PC-3 (cell line): ENCODE measurements at regions not wholly inside any gene's neighbourhood (a gene's known extent, or its start where the extent isn't known, plus 50 kb on each side); places are given as distances from the start of the nearest gene placed in this dataset.

Experiments used
- ATAC-seq: fragments of 200-7000 bp; cut with Tn5 transposase; 2 replicates; pipeline ENCODE4 v1.9.1; 2020; ENCODE audit warnings: mild to moderate bottlenecking, moderate library complexity
- BruUV-seq: library from RNA; stranded (reverse); fragments of 400-500 nt; replicated peaks from 2 replicates; lab custom pipeline; 2021; lab: Mats Ljungman, UMichigan
- CTCF ChIA-PET: fragments of 300-600 bp; sonication (Branson Sonifier 250); formaldehyde crosslinking; loops from one replicate; lab custom pipeline; 2022; ENCODE audit warnings: antibody characterized with exemption; lab: Charles Lee
- POLR2A ChIA-PET: fragments of 300-600 bp; sonication (Branson Sonifier 250); formaldehyde crosslinking; loops from one replicate; lab custom pipeline; 2022; ENCODE audit warnings: antibody characterized with exemption; ENCODE audit not compliant: unreplicated experiment; lab: Charles Lee
- DNase-seq: peaks from one replicate; pipeline ENCODE4 v3.0.0-alpha.2; 2015
- H2AFZ ChIP-seq: fragments of 300-600 bp; sonication (generic); 2 replicates; pipeline ENCODE4 v1.6.0; 2016; ENCODE audit warnings: antibody characterized with exemption, low read length
- H3F3A ChIP-seq: fragments of 300-600 bp; sonication (generic); one replicate; pipeline ENCODE4 v1.6.0; 2017; ENCODE audit warnings: antibody characterized with exemption, low read length, control low read depth, mild to moderate bottlenecking; ENCODE audit not compliant: unreplicated experiment
- H3K27ac ChIP-seq: fragments of 300-600 bp; sonication (generic); 2 replicates; pipeline ENCODE4 v1.5.1; 2016; ENCODE audit warnings: mild to moderate bottlenecking, low read length
- H3K27me3 ChIP-seq: fragments of 300-600 bp; sonication (generic); 2 replicates; pipeline ENCODE4 v1.6.1; 2016; ENCODE audit warnings: low read length, mixed read lengths
- H3K36me3 ChIP-seq: fragments of 300-600 bp; sonication (generic); 2 replicates; pipeline ENCODE4 v1.6.1; 2016; ENCODE audit warnings: low read depth, mixed run types, low read length, mixed read lengths
- H3K4me1 ChIP-seq: fragments of 300-600 bp; sonication (generic); 2 replicates; pipeline ENCODE4 v1.5.1; 2016; ENCODE audit warnings: low read length; ENCODE audit not compliant: insufficient read depth
- H3K4me2 ChIP-seq: fragments of 300-600 bp; sonication (generic); 2 replicates; pipeline ENCODE4 v1.6.0; 2016; ENCODE audit warnings: low read length
- H3K4me3 ChIP-seq: fragments of 300-600 bp; sonication (generic); 2 replicates; pipeline ENCODE4 v1.5.1; 2016; ENCODE audit warnings: mild to moderate bottlenecking, low read length, mixed read lengths
- H3K79me2 ChIP-seq: fragments of 300-600 bp; sonication (generic); 2 replicates; pipeline ENCODE4 v1.6.1; 2017; ENCODE audit warnings: low read length, mixed read lengths
- H3K9ac ChIP-seq: fragments of 300-600 bp; sonication (generic); 2 replicates; pipeline ENCODE4 v1.6.0; 2016; ENCODE audit warnings: mild to moderate bottlenecking, low read length
- H3K9me2 ChIP-seq: fragments of 300-600 bp; sonication (generic); replicated peaks from 2 replicates; pipeline ENCODE4 v1.6.1; 2016; ENCODE audit warnings: mixed run types, low read length, mixed read lengths
- H3K9me3 ChIP-seq: fragments of 300-600 bp; sonication (generic); 2 replicates; pipeline ENCODE4 v1.6.1; 2016; ENCODE audit warnings: low read length, mixed read lengths
- H4K20me1 ChIP-seq: fragments of 300-600 bp; sonication (generic); 2 replicates; pipeline ENCODE4 v1.6.1; 2016; ENCODE audit warnings: low read length, mixed read lengths
- CTCF ChIP-seq: fragments of 300-600 bp; sonication (generic); conservative IDR thresholded peaks from 2 replicates; pipeline ENCODE4 v1.5.1; 2017; ENCODE audit warnings: antibody characterized with exemption, low read depth, mild to moderate bottlenecking, low read length
- EZH2 ChIP-seq: fragments of 300-600 bp; sonication (generic); IDR thresholded peaks from one replicate; pipeline ENCODE4 v1.6.1; 2017; ENCODE audit warnings: antibody characterized with exemption, mild to moderate bottlenecking, low read length; ENCODE audit not compliant: unreplicated experiment
- EZH2phosphoT487 ChIP-seq: fragments of 300-600 bp; sonication (generic); IDR thresholded peaks from 2 replicates; pipeline ENCODE4 v1.6.1; 2018; ENCODE audit warnings: mild to moderate bottlenecking, antibody characterized with exemption, low read length, borderline replicate concordance
- intact Hi-C: fragments of 100-400 bp; cut with micrococcal nuclease; formaldehyde crosslinking; loops from 2 replicates; pipeline ENCODE4 v1.9.0; 2023

- Histone ChIP-seq H3K9me2 (no peaks in the 10 kb centered on the region), H3K9me3 (no peaks in the 10 kb centered on the region), H3F3A (no peaks in the 10 kb centered on the region), H3K79me2 (no peaks in the 10 kb centered on the region), H4K20me1 (no peaks in the 10 kb centered on the region), H3K9ac (no peak overlapping the region), H3K27me3 (peaks cover 17% of the 10 kb centered on the region; the same call in 1 of the 2 replicates), H3K4me2 (no peak overlapping the region), H3K4me1 (peaks cover 8% of the 10 kb centered on the region; the same call in 1 of the 2 replicates), H3K36me3 (no peaks in the 10 kb centered on the region), H3K4me3 (no peak overlapping the region), H3K27ac (no peak overlapping the region), H2AFZ (no peak overlapping the region)
- ChIA-PET POLR2A (no interaction called here), CTCF (no interaction called here)
- ATAC-seq (no peak), DNase-seq (no peak)
- intact Hi-C loops: loop anchor here (10.0 kb wide), 1 partner anchor 330 kb away; no protein-coding TSS in a partner anchor
- BruUV-seq: no TSS peak
- TF ChIP-seq CTCF (no peak), EZH2phosphoT487 (no peak), EZH2 (no peak)
Observed at GRCh38 chr11:109734566-109734965, 312.6 kb downstream of the C11orf87 start.

DNA sequence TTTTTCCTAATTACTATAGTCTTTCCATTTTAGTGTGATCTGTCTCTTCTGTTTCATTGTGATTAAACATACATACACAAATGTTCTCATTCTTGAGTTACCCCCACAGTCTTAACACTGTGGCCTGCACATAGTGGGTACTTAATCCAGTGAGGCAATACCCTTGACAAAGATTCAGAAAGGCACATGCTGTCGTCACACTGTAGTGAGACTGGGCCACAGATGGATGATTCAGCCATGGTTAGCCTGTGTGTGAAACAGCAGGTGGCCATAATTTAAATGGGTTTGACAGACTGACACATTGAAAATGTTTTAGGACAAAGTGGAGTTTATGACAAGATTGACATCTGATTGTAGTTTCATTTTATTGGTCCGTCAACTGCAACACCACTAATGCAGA lies 313.1 kb downstream of the C11orf87 start:
- Histone ChIP-seq H3K27me3 (peaks cover 22% of the 10 kb centered on the region; the same call in 1 of the 2 replicates), H2AFZ (no peak overlapping the region), H3K4me1 (peaks cover 8% of the 10 kb centered on the region; the same call in 1 of the 2 replicates), H3K9me3 (no peaks in the 10 kb centered on the region), H3K4me3 (no peak overlapping the region), H3K27ac (no peak overlapping the region), H3K4me2 (no peak overlapping the region), H3K9me2 (no peaks in the 10 kb centered on the region), H3K9ac (no peak overlapping the region), H3F3A (no peaks in the 10 kb centered on the region), H4K20me1 (no peaks in the 10 kb centered on the region), H3K36me3 (no peaks in the 10 kb centered on the region), H3K79me2 (no peaks in the 10 kb centered on the region)
- ChIA-PET CTCF (no interaction called here), POLR2A (no interaction called here)
- ATAC-seq (no peak), DNase-seq (no peak)
- intact Hi-C loops: loop anchor here (10.0 kb wide), 1 partner anchor 330 kb away; no protein-coding TSS in a partner anchor
- BruUV-seq: no TSS peak
- TF ChIP-seq EZH2phosphoT487 (no peak), EZH2 (no peak), CTCF (no peak)

- DNase-seq (no peak), ATAC-seq (no peak)
- no peak overlapping the region for H3K9ac ChIP-seq
- CTCF ChIA-PET: no interaction called here
- H3K27me3 ChIP-seq: peaks cover 62% of the 10 kb centered on the region
- H4K20me1 ChIP-seq: no peaks in the 10 kb centered on the region
- no peaks in the 10 kb centered on the region for H3K79me2 ChIP-seq
- POLR2A ChIA-PET: no interaction called here
- H3F3A ChIP-seq: no peaks in the 10 kb centered on the region
- no TSS peak for BruUV-seq
- H3K27ac ChIP-seq: no peak overlapping the region
- H3K9me2 ChIP-seq: no peaks in the 10 kb centered on the region
- TF ChIP-seq CTCF (no peak), EZH2 (no peak), EZH2phosphoT487 (no peak)
- intact Hi-C loops: loop anchor here (10.0 kb wide), 1 partner anchor 325 kb away; no protein-coding TSS in a partner anchor
- H3K9me3 ChIP-seq: no peaks in the 10 kb centered on the region
- no peak overlapping the region for H3K4me3 ChIP-seq
- H3K36me3 ChIP-seq: no peaks in the 10 kb centered on the region
- H2AFZ ChIP-seq: no peak overlapping the region
- H3K4me1 ChIP-seq: no peaks in the 10 kb centered on the region
- H3K4me2 ChIP-seq: no peak overlapping the region
Observed at GRCh38 chr11:109739379-109739778, 317.4 kb downstream of the C11orf87 start.
